GM23338 (cell line): ENCODE measurements at regions not wholly inside any gene's neighbourhood (a gene's known extent, or its start where the extent isn't known, plus 50 kb on each side); places are given as distances from the start of the nearest gene placed in this dataset.

Experiments
- ATAC-seq: fragments of 200-7000 bp; cut with Tn5 transposase; 3 replicates; pipeline ENCODE4 v1.9.1; 2020
- DNase-seq: peaks from one replicate; pipeline ENCODE4 v3.0.0-alpha.2; 2015; ENCODE audit warnings: low spot score
- H2AFZ ChIP-seq: fragments of 200-600 bp; sonication (generic); 2 replicates; pipeline ENCODE4 v1.8.0; 2016; ENCODE audit warnings: antibody characterized with exemption, mild to moderate bottlenecking, moderate library complexity
- H3F3A ChIP-seq: fragments of 200-600 bp; sonication (generic); replicated peaks from 2 replicates; pipeline ENCODE4 v1.8.0; 2017; ENCODE audit warnings: antibody characterized with exemption, mixed run types, low read depth
- H3K27ac ChIP-seq: fragments of 200-600 bp; sonication (generic); 2 replicates; pipeline ENCODE4 v1.6.1; 2016; ENCODE audit warnings: low read depth
- H3K27me3 ChIP-seq: fragments of 200-600 bp; sonication (generic); 2 replicates; pipeline ENCODE4 v1.8.0; 2016; ENCODE audit warnings: mild to moderate bottlenecking, mixed run types, moderate library complexity; ENCODE audit not compliant: insufficient read depth
- H3K36me3 ChIP-seq: fragments of 200-600 bp; sonication (generic); 2 replicates; pipeline ENCODE4 v1.8.0; 2016; ENCODE audit warnings: mild to moderate bottlenecking; ENCODE audit not compliant: insufficient read depth
- H3K4me1 ChIP-seq: fragments of 200-600 bp; sonication (generic); 2 replicates; pipeline ENCODE4 v1.8.0; 2016; ENCODE audit warnings: mild to moderate bottlenecking, moderate library complexity; ENCODE audit not compliant: insufficient read depth
- H3K4me2 ChIP-seq: fragments of 200-600 bp; sonication (generic); 2 replicates; pipeline ENCODE4 v1.7.1; 2017; ENCODE audit warnings: mixed run types
- H3K4me3 ChIP-seq: fragments of 200-600 bp; sonication (generic); 2 replicates; pipeline ENCODE4 v1.6.1; 2016; ENCODE audit warnings: mixed run types
- H3K79me2 ChIP-seq: fragments of 200-600 bp; sonication (generic); replicated peaks from 2 replicates; pipeline ENCODE4 v1.8.0; 2017; ENCODE audit warnings: mild to moderate bottlenecking; ENCODE audit not compliant: insufficient read depth
- H3K9me2 ChIP-seq: fragments of 200-600 bp; sonication (generic); 2 replicates; pipeline ENCODE4 v1.8.0; 2017; ENCODE audit not compliant: insufficient read depth
- H4K20me1 ChIP-seq: fragments of 200-600 bp; sonication (generic); replicated peaks from 2 replicates; pipeline ENCODE4 v1.8.0; 2017; ENCODE audit warnings: mild to moderate bottlenecking; ENCODE audit not compliant: insufficient read depth
- H3K27ac Mint-ChIP-seq: 2 replicates; pipeline ENCODE4 v1.8.0; 2020; ENCODE audit warnings: inconsistent platforms, mild to moderate bottlenecking, moderate library complexity, mixed read lengths
- H3K27me3 Mint-ChIP-seq: 3 replicates; pipeline ENCODE4 v1.8.0; 2022; ENCODE audit warnings: low read depth, mild to moderate bottlenecking, moderate library complexity, mixed read lengths, inconsistent platforms; ENCODE audit not compliant: insufficient read depth, poor library complexity
- H3K36me3 Mint-ChIP-seq: 3 replicates; pipeline ENCODE4 v1.8.0; 2021; ENCODE audit warnings: low read depth, mild to moderate bottlenecking, inconsistent platforms, moderate library complexity, mixed read lengths
- H3K4me1 Mint-ChIP-seq: 3 replicates; pipeline ENCODE4 v1.8.0; 2020; ENCODE audit warnings: mild to moderate bottlenecking, inconsistent platforms, mixed read lengths
- H3K4me3 Mint-ChIP-seq: 3 replicates; pipeline ENCODE4 v1.8.0; 2021; ENCODE audit warnings: moderate library complexity, mild to moderate bottlenecking, inconsistent platforms, mixed read lengths
- H3K9me3 Mint-ChIP-seq: 3 replicates; pipeline ENCODE4 v1.8.0; 2020; ENCODE audit warnings: moderate library complexity, mild to moderate bottlenecking, inconsistent platforms, mixed read lengths
- CREB1 ChIP-seq: fragments of 250-450 bp; sonication (Bioruptor Pico); IDR thresholded peaks from 2 replicates; pipeline ENCODE4 v1.5.0; 2020; ENCODE audit warnings: low read depth, mild to moderate bottlenecking, moderate library complexity
- EZH2 ChIP-seq: fragments of 200-600 bp; sonication (generic); IDR thresholded peaks from one replicate; pipeline ENCODE4 v1.8.0; 2017; ENCODE audit warnings: antibody characterized with exemption, mild to moderate bottlenecking, low read depth; ENCODE audit not compliant: unreplicated experiment
- EZH2phosphoT487 ChIP-seq: fragments of 200-600 bp; sonication (generic); IDR thresholded peaks from one replicate; pipeline ENCODE4 v1.8.1; 2018; ENCODE audit warnings: antibody characterized with exemption; ENCODE audit not compliant: unreplicated experiment
- JUNB ChIP-seq: IDR thresholded peaks from one replicate; pipeline ENCODE4 v1.6.1; 2016; ENCODE audit warnings: antibody characterized with exemption; ENCODE audit not compliant: unreplicated experiment
- NANOG ChIP-seq: IDR thresholded peaks from 2 replicates; pipeline ENCODE4 v1.6.1; 2016; ENCODE audit warnings: antibody characterized with exemption, borderline replicate concordance
- POLR2AphosphoS5 ChIP-seq: IDR thresholded peaks from 2 replicates; pipeline ENCODE4 v1.6.1; 2016; ENCODE audit warnings: antibody characterized with exemption, low read depth
- REST ChIP-seq: IDR thresholded peaks from one replicate; pipeline ENCODE4 v1.6.1; 2018; ENCODE audit warnings: antibody characterized with exemption; ENCODE audit not compliant: unreplicated experiment
- STAT1 ChIP-seq: IDR thresholded peaks from one replicate; pipeline ENCODE4 v1.6.1; 2016; ENCODE audit warnings: antibody characterized with exemption; ENCODE audit not compliant: unreplicated experiment
- ZNF114 ChIP-seq: fragments of 250-450 bp; sonication (Bioruptor Pico); IDR thresholded peaks from 2 replicates; pipeline ENCODE4 v1.5.0; 2020; ENCODE audit warnings: mild to moderate bottlenecking, moderate library complexity
- ZNF462 ChIP-seq: fragments of 250-450 bp; sonication (Bioruptor Pico); IDR thresholded peaks from 2 replicates; pipeline ENCODE4 v1.5.0; 2020; ENCODE audit warnings: mild to moderate bottlenecking, moderate library complexity
- TF ChIP-seq, protein P1 (sequence below), 2 experiments: fragments of 200-600 bp in 1 of 2; sonication (generic) in 1 of 2; conservative IDR thresholded peaks; 2 replicates each; pipeline versions ENCODE4 v1.5.1 to v1.6.1; 2016 to 2017; ENCODE audit warnings: antibody characterized with exemption in 2 of 2, low read depth in 2 of 2, mild to moderate bottlenecking in 2 of 2, moderate library complexity in 1 of 2

DNA sequence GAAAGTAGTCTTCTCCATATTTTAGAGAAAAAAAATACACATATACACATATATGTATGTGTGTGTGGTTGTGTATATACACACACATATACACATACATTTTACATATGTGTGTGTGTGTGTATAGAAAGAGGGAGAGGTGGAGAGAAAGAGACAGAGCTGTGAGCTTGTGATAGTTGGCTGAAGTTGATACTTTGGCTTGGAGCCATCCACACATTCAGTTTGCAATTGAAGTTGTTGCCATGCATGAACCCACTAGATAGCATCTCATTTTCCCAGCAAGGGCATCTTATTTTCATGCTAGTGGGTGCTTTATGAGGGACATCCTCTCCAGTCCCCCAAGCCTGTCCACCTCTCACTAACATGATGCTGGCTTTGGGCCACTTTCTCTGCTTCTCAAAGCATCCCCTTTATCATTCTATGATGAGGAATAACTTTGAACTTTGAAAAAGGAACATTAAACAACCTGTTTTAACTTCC lies 228.6 kb downstream of the ZNF621 start:
- Mint-ChIP-seq H3K27ac (no peak overlapping the region), H3K4me3 (no peak overlapping the region), H3K9me3 (no peaks in the 10 kb centered on the region), H3K4me1 (peaks cover 6% of the 10 kb centered on the region; the same call in 1 of the 3 replicates), H3K36me3 (no peaks in the 10 kb centered on the region), H3K27me3 (peaks cover 6% of the 10 kb centered on the region)
- H3K4me2 ChIP-seq: no peak overlapping the region
- H3K9me2 ChIP-seq: peaks cover 10% of the 10 kb centered on the region; the same call in 1 of the 2 replicates
- no peaks in the 10 kb centered on the region for H3K4me1 ChIP-seq
- no peak for DNase-seq
- H3K27ac ChIP-seq: no peak overlapping the region
- ATAC-seq: no peak
- H2AFZ ChIP-seq: no peak overlapping the region
- H3K79me2 ChIP-seq: no peaks in the 10 kb centered on the region
- H3K4me3 ChIP-seq: no peak overlapping the region
- TF ChIP-seq POLR2AphosphoS5: no peak
- no peaks in the 10 kb centered on the region for H3K27me3 ChIP-seq
- no peaks in the 10 kb centered on the region for H3K36me3 ChIP-seq
- H4K20me1 ChIP-seq: no peaks in the 10 kb centered on the region
- no peaks in the 10 kb centered on the region for H3F3A ChIP-seq

DNA sequence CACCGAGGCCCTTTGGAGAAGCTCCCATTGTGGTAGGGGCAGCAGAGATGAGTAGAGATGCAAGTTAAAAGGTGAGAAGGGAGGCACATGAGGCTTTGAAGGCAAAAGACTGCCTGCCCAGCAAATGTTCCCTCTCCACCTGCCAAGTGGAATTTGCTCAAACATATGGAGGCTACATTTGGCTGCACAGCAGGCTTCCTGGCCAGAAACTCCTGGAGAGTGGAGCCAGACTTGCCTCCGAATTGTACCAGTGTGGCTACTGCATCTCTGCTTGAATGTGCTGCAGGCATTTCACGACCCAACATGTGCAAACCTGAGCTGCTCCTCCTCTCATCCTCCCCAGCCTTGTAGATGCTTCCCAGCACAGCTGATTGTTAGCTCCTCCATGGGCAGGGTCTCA lies 229.2 kb downstream of the ZNF621 start:
- H3K27me3 Mint-ChIP-seq: peaks cover 6% of the 10 kb centered on the region
- H3K36me3 Mint-ChIP-seq: no peaks in the 10 kb centered on the region
- no peaks in the 10 kb centered on the region for H3K36me3 ChIP-seq
- no peaks in the 10 kb centered on the region for H3F3A ChIP-seq
- H2AFZ ChIP-seq: no peak overlapping the region; the same call in 1 of the 2 replicates
- no peak for DNase-seq
- H3K27ac Mint-ChIP-seq: no peak overlapping the region
- H3K4me1 ChIP-seq: no peaks in the 10 kb centered on the region
- no peaks in the 10 kb centered on the region for H4K20me1 ChIP-seq
- H3K4me1 Mint-ChIP-seq: peaks cover 3% of the 10 kb centered on the region; the same call in 1 of the 3 replicates
- no peak overlapping the region for H3K4me3 Mint-ChIP-seq
- no peak overlapping the region for H3K4me2 ChIP-seq
- no peaks in the 10 kb centered on the region for H3K27me3 ChIP-seq
- 0 out of 2 replicates have a peak, but pooled peaks cover 10% of the 10 kb centered on the region for H3K9me2 ChIP-seq
- ATAC-seq: no peak
- no peaks in the 10 kb centered on the region for H3K9me3 Mint-ChIP-seq
- no peak overlapping the region for H3K4me3 ChIP-seq
- H3K79me2 ChIP-seq: no peaks in the 10 kb centered on the region
- no peak overlapping the region for H3K27ac ChIP-seq
- TF ChIP-seq REST (no peak), EZH2 (no peak), POLR2AphosphoS5 (no peak), JUNB (no peak), EZH2phosphoT487 (no peak), NANOG (no peak), ZNF462 (CRISPR knock-in tag) (no peak), CREB1 (no peak), ZNF114 (CRISPR knock-in tag) (no peak), STAT1 (no peak)
- TF ChIP-seq, protein P1, sequence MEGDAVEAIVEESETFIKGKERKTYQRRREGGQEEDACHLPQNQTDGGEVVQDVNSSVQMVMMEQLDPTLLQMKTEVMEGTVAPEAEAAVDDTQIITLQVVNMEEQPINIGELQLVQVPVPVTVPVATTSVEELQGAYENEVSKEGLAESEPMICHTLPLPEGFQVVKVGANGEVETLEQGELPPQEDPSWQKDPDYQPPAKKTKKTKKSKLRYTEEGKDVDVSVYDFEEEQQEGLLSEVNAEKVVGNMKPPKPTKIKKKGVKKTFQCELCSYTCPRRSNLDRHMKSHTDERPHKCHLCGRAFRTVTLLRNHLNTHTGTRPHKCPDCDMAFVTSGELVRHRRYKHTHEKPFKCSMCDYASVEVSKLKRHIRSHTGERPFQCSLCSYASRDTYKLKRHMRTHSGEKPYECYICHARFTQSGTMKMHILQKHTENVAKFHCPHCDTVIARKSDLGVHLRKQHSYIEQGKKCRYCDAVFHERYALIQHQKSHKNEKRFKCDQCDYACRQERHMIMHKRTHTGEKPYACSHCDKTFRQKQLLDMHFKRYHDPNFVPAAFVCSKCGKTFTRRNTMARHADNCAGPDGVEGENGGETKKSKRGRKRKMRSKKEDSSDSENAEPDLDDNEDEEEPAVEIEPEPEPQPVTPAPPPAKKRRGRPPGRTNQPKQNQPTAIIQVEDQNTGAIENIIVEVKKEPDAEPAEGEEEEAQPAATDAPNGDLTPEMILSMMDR (conservative IDR thresholded peaks at IDR 0.05; ENCODE audit: low read depth in 2 of 2): no peak
